ENCODE measurements at regions not wholly inside any gene's neighbourhood (a gene's known extent, or its start where the extent isn't known, plus 50 kb on each side); places are given as distances from the start of the nearest gene placed in this dataset.

DNA sequence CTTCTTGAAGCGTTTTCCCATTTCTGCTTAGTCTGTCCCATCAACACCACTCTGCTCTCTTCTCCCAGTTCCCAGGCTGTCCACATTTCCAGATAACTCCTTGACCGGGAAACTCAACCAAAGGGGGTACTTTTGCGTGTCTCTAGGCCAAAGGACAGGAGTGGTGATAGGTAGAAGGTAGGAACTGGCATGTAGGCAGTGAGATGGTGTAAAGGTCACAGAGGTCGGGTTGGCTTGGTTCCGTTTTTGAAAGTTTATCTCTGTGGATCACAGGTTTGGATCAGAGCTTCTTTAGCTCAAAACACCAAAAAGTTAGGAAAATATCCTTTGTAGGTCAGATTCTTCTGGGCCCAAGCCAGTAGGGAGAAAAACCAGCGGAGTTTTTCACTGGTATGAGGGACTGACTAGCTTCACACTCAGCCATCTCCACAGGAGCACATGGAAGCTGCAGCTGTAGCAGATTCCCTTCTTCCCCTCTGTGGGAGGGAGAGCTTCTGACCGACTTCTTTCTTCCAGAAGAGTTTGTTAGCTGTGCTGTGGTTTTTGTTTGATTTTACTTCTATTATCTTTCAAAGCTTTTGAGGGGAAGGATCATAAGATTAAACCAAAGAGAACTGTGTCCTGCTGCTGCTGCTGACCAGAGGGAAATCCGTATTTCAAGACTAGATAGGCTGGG is 98.4 kb upstream of the DMRT1 start:
- no peak overlapping the region for H3K4me3 ChIP-seq (ENCODE audit: insufficient read depth, low read depth, low read length)
- H3K36me3 ChIP-seq (replicated peaks; ENCODE audit: control insufficient read depth, insufficient read depth, low read length) = peaks cover 11% of the 10 kb centered on the region
- no peaks in the 10 kb centered on the region for H3K27me3 ChIP-seq (ENCODE audit: control insufficient read depth, insufficient read depth, low read length)
- no peak for DNase-seq

- Histone ChIP-seq H3K36me3 (replicated peaks; ENCODE audit: control insufficient read depth, insufficient read depth, low read length) (peaks cover 9% of the 10 kb centered on the region), H3K27me3 (ENCODE audit: control insufficient read depth, insufficient read depth, low read length) (no peaks in the 10 kb centered on the region), H3K4me3 (ENCODE audit: insufficient read depth, low read depth, low read length) (no peak overlapping the region)
- DNase-seq = peak; percentile 35
These were observed 97.3 kb upstream of the DMRT1 start for GRCh38 chr9:744046-744712.

- no peak for DNase-seq
- H3K27me3 ChIP-seq (ENCODE audit: control insufficient read depth, insufficient read depth, low read length) = no peaks in the 10 kb centered on the region
- no peak overlapping the region for H3K4me3 ChIP-seq (ENCODE audit: insufficient read depth, low read depth, low read length)
- peaks cover 9% of the 10 kb centered on the region for H3K36me3 ChIP-seq (replicated peaks; ENCODE audit: control insufficient read depth, insufficient read depth, low read length)
These were observed 96.6 kb upstream of the DMRT1 start for GRCh38 chr9:744790-745484.

DNA sequence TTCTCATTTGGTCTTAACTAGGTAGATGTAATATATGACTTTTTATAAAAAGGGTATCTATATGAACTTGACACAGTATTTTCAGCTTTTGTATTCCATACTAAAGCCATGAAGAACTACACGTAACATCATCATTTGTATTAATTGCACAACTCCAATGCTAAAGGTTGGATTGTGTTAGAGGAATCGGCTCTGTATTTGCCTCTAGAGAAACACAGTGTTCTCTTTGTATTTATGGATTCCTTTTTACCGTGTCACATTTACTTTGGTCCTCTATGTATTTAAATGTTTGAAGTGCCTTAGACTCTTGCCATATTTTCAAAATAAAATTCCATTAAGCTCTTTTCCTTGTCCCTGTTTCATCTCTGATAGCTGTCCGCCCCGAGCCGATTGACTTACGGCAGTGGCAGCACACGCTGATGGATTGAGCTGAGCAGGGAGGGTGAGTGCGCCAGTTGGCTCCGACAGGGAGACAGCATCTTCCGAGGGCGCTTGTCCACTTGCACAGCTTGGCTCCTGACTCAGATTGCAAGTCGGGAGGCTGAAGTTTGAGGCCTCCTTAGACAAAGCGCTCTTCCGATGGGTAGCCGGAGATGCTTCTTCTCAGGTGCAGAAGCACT is 95.6 kb upstream of the DMRT1 start:
- DNase-seq = no peak
- Histone ChIP-seq H3K36me3 (replicated peaks; ENCODE audit: control insufficient read depth, insufficient read depth, low read length) (peaks cover 6% of the 10 kb centered on the region), H3K4me3 (ENCODE audit: insufficient read depth, low read depth, low read length) (no peak overlapping the region), H3K27me3 (ENCODE audit: control insufficient read depth, insufficient read depth, low read length) (no peaks in the 10 kb centered on the region)

DNA sequence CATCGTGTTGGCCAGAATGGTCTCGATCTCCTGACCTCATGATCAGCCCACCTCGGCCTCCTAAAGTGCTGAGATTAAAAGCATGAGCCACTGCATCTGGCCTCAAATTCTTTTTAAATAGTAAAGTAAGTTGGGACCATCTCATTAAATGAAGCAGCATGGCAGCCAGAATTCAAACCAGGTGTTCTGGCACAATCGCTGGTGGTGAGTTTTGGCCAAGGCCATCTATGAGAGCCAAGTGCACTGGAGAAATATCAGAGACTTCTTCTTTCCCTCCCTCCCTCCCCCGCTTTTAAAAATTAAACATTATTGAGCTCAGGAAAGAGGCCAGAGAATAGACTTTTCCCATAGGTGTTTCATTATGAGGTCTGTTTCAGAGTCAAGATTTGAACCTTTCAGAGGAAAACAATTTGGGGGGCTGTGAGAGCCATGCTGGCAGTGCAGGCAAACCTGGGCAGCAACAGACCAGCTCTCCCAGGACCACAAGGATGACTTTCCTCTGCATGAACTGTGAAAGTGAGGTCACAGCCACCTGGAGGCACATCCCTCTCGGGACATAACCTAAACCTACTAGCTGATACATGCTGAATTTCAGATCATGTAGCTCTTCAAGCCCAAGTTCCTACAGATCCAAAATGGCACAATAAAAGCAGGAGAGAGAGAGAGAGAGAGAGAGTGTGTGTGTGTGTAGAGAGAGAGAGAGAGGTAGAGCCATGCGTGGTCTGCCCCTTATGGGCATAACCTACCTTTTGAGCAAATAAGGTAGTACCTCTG is 94.6 kb upstream of the DMRT1 start:
- DNase-seq = no peak

DNA sequence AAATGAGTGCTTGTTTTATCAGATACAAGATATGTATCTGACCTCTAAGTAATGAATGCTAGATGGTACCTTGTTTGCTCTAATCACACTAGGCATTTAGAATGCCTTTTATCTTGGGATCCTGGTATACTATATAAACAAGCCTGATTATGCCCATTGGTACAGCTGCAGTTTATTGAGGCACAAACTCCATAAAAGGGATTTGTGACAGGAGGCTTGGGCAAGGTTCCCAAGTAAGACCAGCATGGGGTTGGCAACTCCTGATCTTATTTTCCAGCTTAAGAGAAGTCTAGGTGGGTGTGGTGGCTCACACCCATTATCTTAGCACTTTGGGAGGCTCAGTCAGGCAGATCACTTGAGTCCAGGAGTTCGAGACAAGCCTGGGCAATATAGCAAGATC is 93.9 kb upstream of the DMRT1 start:
- no peak for DNase-seq
- H3K27me3 ChIP-seq (ENCODE audit: control insufficient read depth, insufficient read depth, low read length) = no peaks in the 10 kb centered on the region
- H3K36me3 ChIP-seq (replicated peaks; ENCODE audit: control insufficient read depth, insufficient read depth, low read length) = peaks cover 4% of the 10 kb centered on the region
- no peak overlapping the region for H3K4me3 ChIP-seq (ENCODE audit: insufficient read depth, low read depth, low read length)

More for the DNA sequence above, 94.6 kb upstream of the DMRT1 start:
- no peaks in the 10 kb centered on the region for H3K27me3 ChIP-seq (ENCODE audit: control insufficient read depth, insufficient read depth, low read length)
- no peak overlapping the region for H3K4me3 ChIP-seq (ENCODE audit: insufficient read depth, low read depth, low read length)
- H3K36me3 ChIP-seq (replicated peaks; ENCODE audit: control insufficient read depth, insufficient read depth, low read length) = peaks cover 4% of the 10 kb centered on the region

GRCh38 chr9:748861-749497 is 92.5 kb upstream of the DMRT1 start:
- Histone ChIP-seq H3K36me3 (replicated peaks; ENCODE audit: control insufficient read depth, insufficient read depth, low read length) (peaks cover 2% of the 10 kb centered on the region), H3K27me3 (ENCODE audit: control insufficient read depth, insufficient read depth, low read length) (no peaks in the 10 kb centered on the region), H3K4me3 (ENCODE audit: insufficient read depth, low read depth, low read length) (no peak overlapping the region)
- DNase-seq = no peak

DNA sequence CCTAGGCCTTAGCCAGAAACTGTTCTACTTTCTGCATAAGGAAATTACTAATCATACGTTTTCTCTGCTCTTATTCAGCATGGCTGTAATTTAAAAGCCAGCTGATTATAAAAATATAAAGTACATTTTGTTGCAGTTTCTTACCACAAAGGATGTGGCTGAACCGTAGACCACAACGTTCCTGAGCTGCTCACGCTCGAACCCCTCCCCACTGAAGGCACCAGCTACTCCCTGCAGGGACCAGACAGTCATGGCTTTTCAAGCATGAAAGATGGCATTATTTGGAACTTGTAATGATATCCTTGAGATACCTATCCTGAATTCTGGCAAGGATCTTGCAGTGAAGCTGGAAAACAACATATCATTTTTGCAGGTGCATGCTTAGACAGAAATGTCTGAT is 91.8 kb upstream of the DMRT1 start:
- DNase-seq = no peak
- H3K4me3 ChIP-seq (ENCODE audit: insufficient read depth, low read depth, low read length) = no peak overlapping the region
- H3K36me3 ChIP-seq (replicated peaks; ENCODE audit: control insufficient read depth, insufficient read depth, low read length) = peaks cover 2% of the 10 kb centered on the region
- no peaks in the 10 kb centered on the region for H3K27me3 ChIP-seq (ENCODE audit: control insufficient read depth, insufficient read depth, low read length)

DNA sequence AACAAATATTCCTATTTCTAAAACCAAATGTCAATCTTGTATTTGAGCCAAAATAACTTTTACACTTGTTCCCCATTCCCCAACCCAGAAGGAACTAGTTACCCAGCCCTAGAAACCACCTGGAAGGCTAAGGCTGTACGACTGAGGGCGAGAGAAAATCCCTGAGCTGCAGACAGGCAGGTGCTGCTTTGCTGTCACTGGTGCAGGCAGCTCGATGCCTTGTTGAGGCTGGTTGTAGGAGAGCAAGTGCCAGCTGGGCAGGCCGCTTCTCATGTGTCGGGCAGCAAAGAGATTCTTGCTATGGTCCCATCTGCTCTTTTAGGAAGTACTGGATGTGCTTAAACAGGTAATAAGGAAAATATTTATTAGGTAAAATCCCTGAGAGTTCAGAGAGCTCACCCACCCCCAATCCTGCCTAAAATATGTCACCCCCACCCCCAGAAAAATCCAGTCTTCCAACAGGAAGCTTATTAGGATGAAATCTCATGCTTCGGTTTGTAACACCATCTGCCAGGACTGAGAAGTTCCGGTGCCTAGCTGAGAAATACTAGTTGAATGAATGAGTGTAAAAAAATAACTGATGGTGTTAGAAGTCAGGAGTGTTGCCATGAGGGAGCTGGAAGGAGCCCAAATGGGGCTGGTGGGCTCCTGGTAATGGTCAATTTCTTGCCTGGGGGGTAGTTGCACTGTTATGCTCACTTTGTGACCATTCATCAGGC is 91.1 kb upstream of the DMRT1 start:
- DNase-seq = no peak
- H3K27me3 ChIP-seq (ENCODE audit: control insufficient read depth, insufficient read depth, low read length) = no peaks in the 10 kb centered on the region
- no peak overlapping the region for H3K4me3 ChIP-seq (ENCODE audit: insufficient read depth, low read depth, low read length)
- no peaks in the 10 kb centered on the region; the same call in 1 of the 2 replicates for H3K36me3 ChIP-seq (replicated peaks; ENCODE audit: control insufficient read depth, insufficient read depth, low read length)

GRCh38 chr9:751137-752051 is 90.1 kb upstream of the DMRT1 start:
- no peak for DNase-seq
- Histone ChIP-seq H3K27me3 (ENCODE audit: control insufficient read depth, insufficient read depth, low read length) (no peaks in the 10 kb centered on the region), H3K4me3 (ENCODE audit: insufficient read depth, low read depth, low read length) (no peak overlapping the region), H3K36me3 (replicated peaks; ENCODE audit: control insufficient read depth, insufficient read depth, low read length) (no peaks in the 10 kb centered on the region)

GRCh38 chr9:752201-752600 is 89.3 kb upstream of the DMRT1 start:
- Histone ChIP-seq H3K36me3 (replicated peaks; ENCODE audit: control insufficient read depth, insufficient read depth, low read length) (no peaks in the 10 kb centered on the region), H3K27me3 (ENCODE audit: control insufficient read depth, insufficient read depth, low read length) (no peaks in the 10 kb centered on the region), H3K4me3 (ENCODE audit: insufficient read depth, low read depth, low read length) (no peak overlapping the region)
- DNase-seq = no peak

- Histone ChIP-seq H3K36me3 (replicated peaks; ENCODE audit: control insufficient read depth, insufficient read depth, low read length) (no peaks in the 10 kb centered on the region), H3K4me3 (ENCODE audit: insufficient read depth, low read depth, low read length) (no peak overlapping the region), H3K27me3 (ENCODE audit: control insufficient read depth, insufficient read depth, low read length) (no peaks in the 10 kb centered on the region)
- no peak for DNase-seq
These were observed 88.8 kb upstream of the DMRT1 start for GRCh38 chr9:752681-753200.

Measured in H7 (cell line).